Epithelial cell of proximal tubule (primary cell): ENCODE measurements at regions not wholly inside any gene's neighbourhood (a gene's known extent, or its start where the extent isn't known, plus 50 kb on each side); places are given as distances from the start of the nearest gene placed in this dataset.

Source experiments
- DNase-seq: peaks from one replicate; pipeline ENCODE4 v3.0.0-alpha.2; 2011; ENCODE audit warnings: low read depth
- H3K4me3 ChIP-seq: 2 replicates; pipeline ENCODE4 v1.5.1; 2011; ENCODE audit warnings: low read depth, mild to moderate bottlenecking, low read length
- CTCF ChIP-seq: conservative IDR thresholded peaks from 2 replicates; pipeline ENCODE4 v1.5.1; 2012; ENCODE audit warnings: low read depth, mild to moderate bottlenecking, low read length

- no peak for DNase-seq
- H3K4me3 ChIP-seq: no peak overlapping the region
- no peak for TF ChIP-seq CTCF
Measured at GRCh38 chr1:214186103-214186824, 94.7 kb upstream of the SMYD2 start.

DNA sequence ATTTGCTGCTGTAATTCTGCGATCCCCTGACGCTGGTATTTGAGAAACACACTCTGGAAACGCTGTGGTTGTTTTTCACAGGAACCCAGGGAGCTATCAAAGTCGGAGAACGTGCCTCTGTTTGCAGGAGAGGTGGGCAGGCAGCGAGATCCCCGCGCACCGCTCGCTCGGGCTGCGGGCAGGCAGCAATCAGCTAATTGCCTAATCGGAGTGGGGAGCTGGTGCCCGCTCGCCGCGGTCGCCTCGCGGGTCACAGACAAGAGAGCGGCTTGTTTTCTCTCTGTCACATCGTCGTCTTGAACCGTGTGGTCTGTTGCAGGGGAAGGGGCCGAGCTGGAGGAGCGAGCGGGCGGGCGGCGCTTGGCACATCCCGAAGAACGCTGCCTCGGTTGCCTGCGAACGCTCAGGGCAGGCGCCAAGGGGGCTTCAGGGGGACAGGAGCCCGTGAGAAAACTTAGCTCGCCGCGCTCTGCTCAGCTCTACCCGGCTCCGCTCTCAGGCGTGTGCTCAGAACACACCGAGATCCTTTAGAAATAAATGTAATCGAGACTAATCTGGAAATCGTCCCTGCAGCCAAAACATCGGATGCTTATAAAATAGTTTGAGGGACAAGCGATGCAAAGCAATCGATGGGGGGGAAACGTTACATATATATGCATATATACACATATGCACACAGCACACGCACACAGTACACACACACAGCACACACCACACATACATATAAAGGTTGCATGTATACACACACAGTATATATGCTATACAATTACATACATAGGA lies 93.6 kb upstream of the SMYD2 start:
- TF ChIP-seq CTCF: no peak
- no peak for DNase-seq
- peak overlapping the region; percentile 41 for H3K4me3 ChIP-seq

GRCh38 chr1:214187933-214188332 lies 93.0 kb upstream of the SMYD2 start:
- H3K4me3 ChIP-seq: no peak overlapping the region
- DNase-seq: no peak
- TF ChIP-seq CTCF: no peak

DNA sequence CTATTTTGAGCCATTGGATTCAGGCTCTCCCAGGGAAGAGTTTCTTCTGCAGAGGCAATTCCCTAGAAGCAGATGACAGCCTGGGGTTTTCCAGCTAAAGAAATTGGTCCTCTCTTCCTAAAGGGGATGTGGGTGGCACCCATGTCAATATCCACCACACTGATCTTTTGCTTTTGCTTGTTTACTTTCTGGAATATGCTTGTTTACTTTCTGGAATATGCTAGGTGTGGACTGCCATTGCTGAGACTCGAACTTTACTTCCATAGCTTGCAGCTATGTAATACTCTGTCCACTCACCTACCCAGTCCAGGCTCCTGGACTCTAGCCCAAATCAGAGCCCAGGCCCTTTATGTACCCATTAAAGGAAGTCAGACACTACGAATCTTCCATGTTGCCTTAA lies 92.1 kb upstream of the SMYD2 start:
- no peak overlapping the region for H3K4me3 ChIP-seq
- TF ChIP-seq CTCF: no peak
- DNase-seq: no peak

DNA sequence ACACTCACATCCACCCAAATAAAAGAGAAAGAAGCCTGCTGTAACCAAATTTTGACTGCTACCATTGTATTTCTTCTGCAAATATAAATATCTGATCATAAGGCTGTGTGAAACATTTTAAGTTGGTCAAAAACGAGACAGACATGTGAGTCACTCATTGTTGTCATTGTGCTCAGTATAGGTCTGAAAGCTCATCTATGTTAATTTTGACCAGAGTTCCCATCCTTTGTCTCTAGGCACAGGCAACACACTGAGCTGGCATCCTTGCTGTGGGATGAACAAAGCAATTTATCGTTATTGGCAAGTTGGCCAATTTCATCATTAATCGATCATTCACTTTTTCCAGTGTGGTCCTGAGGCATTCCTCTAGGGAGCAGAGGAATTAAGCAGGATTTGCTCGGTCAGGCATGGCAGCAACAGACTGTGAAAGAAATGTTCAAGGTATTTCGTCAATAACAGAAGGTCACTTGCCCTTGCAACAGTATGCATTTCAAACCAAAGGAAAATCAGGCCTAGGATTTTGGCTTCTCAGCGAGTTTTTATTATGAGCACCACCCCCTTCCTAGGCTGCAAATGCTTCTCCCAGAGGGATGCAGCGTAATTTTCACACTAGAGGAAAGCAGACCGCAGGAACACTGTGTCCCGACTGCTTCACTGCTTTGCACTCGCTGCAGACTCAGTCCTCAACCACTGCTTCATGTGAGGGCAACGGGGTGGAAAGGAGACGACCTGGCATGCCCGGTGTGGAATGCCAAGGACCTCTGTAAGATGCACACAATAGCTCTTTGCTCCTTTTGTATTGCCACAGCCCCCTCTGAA lies 87.9 kb upstream of the SMYD2 start:
- H3K4me3 ChIP-seq: no peak overlapping the region
- DNase-seq: peak; percentile 77
- no peak for TF ChIP-seq CTCF

DNA sequence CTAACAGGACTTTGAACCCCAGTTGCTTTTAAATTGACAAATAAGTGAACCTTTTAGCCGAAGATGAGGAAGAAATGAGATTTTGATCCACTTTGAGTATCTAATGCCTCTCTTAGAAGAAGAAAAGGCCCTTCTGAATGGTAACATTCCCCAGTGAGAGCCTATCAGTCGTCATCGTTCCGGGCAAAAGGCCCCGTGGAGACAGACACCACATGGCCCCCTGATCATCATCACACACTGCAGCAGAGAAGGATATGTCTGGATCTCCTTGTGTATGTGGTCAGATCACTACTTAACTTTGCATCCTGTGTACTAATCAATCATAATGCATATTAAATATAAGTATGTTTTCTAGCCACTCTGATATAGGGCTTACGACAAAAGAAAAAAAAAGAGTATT lies 87.3 kb upstream of the SMYD2 start:
- no peak overlapping the region for H3K4me3 ChIP-seq
- DNase-seq: no peak
- no peak for TF ChIP-seq CTCF
